ENCODE measurements at regions not wholly inside any gene's neighbourhood (a gene's known extent, or its start where the extent isn't known, plus 50 kb on each side); places are given as distances from the start of the nearest gene placed in this dataset.
"Not testable (repeated sequence)": the region's sequence is repeated elsewhere in the genome, so short reads cannot be mapped to it uniquely, and the experiment has no call there.

DNA sequence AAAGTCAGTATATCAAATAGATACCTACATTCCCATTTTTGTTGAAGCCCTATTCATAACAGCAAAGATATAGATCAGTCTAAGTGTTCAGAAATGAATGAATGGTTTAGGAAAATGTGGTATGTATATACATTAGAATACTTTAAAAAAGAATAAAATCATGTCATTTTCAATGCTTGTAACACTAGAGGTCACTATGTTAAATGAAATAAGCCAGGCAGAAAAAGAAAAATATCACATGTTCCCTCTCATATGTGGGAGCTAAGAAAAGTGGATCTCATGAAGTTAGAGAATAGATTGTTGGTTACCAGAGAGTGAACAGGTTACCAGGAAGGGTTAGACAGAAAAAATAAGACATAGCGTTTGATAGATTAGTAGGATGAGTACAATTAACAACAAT lies 1111.0 kb upstream of the SLC39A10 start:
- intact Hi-C loops (cut with DNase I): no loop called here

DNA sequence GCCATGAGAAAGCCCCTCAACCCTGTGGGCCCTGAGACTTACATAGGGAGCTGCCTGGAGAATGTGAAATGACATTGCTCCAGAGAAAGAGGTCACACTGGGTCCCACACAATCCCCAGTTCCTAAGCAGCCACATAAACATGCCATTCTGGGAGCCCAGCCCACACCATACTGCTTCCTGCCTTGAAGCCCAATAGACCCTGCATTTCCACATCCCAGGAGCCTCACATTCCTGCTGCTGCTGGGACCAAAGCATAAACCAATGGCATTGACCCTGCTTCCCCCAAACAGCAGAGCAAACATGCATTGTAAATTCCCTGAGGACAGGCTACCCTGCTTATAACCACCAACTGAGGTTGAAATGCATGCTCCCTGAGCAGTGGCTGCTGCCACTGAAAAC lies 1117.6 kb upstream of the SLC39A10 start:
- intact Hi-C loops (cut with DNase I): no loop called here
- DNase-seq (no peak), ATAC-seq (ENCODE audit: poor library complexity) (no peak)

More for the DNA sequence above, 1111.0 kb upstream of the SLC39A10 start:
- ATAC-seq (ENCODE audit: poor library complexity) (no peak), DNase-seq (no peak)

DNA sequence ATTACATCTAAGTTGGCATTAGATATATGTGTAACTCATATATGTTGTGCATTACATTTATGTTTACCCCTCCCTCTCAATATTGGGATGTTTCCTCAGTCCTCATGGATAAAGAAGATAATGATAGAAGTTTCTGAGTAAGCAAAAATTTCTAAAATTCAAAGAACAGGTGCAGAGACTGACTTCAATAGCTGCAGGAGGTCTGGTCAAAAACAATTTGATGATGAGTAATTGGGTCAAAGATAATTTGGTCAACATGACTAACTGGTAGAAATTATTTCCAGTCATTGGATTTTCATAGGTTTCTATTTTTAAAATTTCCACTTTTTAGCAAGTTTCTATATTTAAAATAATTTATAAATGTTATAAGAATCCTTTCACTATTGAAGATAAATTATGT lies 1130.9 kb upstream of the SLC39A10 start:
- DNase-seq: no peak
- intact Hi-C loops (cut with DNase I): no loop called here
- ATAC-seq (ENCODE audit: poor library complexity): no peak

DNA sequence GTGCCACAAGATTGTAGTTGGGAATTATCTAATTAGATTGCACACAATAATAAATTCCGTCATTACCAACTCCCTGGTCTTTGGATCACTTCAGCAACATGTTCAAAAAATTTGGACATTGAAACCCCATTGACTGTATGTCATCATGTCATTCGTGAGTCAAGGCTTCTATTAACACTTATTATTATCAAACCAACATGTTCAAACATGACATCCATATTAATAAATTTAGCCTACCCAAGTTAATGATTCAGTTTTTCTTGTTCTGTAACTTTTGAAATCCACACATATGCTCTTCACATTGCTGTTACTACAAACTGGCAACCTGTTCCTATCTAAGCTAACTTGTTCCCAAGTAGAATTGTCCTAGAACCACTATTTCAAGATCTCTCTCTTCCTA lies 1142.7 kb upstream of the SLC39A10 start:
- ATAC-seq (ENCODE audit: poor library complexity) (no peak), DNase-seq (no peak)
- intact Hi-C loops (cut with DNase I): no loop called here

DNA sequence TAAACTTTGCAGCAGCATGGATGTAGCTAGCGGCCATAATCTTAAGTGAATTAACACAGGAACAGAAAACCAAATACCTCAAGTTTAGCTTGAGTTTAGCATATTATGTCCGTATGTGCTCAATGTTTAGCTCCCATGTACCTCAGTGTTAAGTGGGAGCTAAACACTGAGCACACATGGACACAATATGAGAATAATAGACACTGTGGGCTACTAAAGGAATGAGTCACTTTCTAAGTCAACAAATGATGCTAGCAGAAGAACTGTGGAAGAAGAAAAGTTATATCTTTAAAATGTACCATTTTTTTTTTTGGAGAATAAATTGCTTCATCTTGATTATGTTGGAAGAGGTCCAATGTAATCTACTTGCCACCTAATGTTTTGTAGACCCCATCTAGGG lies 1146.0 kb upstream of the SLC39A10 start:
- ATAC-seq (ENCODE audit: poor library complexity); DNase-seq; intact Hi-C loops (cut with DNase I): not testable (repeated sequence)

DNA sequence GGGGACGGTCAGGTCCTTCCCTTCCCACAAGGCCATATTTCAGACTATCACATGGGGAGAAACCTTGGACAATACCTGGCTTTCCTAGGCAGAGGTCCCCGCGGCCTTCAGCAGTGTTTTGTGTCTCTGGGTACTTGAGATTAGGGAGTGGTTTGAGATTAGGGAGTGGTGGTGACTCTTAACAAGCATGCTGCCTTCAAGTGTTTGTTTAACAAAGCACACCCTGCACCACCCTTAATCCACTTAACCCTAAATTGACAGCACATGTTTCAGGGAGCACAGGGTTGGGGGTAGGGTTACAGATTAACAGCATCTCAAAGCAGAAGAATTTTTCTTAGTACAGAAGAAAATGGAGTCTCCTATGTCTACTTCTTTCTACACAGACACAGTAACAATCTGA lies 1152.2 kb upstream of the SLC39A10 start:
- intact Hi-C loops (cut with DNase I); DNase-seq; ATAC-seq (ENCODE audit: poor library complexity): not testable (repeated sequence)

DNA sequence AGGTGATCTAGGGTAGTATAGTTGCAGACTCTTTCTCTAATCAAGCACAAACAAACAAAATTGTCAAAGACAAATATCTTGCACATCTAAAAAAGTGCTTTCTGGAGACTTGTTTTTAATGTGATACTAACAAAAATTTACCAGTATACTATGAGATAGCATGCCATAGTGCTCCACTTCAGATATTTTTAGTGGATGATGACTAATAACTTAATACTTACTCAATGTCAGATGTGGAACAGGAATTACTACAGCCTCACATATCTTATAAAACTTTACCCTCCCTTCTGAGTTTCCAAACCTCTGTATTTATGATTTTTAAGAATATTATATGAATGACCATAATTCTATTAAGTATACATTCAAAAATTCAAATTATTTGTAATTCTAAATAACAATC lies 1162.0 kb upstream of the SLC39A10 start:
- intact Hi-C loops (cut with DNase I): no loop called here
- DNase-seq (no peak), ATAC-seq (ENCODE audit: poor library complexity) (no peak)

DNA sequence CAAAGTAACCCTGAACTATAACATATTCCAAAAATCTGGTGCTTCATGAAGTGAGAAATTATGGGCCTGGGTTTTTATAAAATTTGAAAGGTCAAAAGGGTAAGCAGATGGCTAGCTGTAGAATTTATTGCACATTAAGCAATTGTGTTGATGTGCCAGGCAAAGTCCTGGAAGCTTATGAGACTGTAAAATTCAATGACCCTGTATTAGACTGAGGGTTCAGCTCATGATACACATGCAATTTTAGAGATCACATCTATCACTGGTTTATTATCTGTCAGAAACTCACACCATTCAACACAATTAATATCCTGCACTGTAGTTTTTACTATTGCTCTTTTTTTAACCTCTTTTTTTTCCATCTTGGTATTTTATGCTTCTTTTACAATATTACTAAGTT lies 1162.6 kb upstream of the SLC39A10 start:
- ATAC-seq (ENCODE audit: poor library complexity) (no peak), DNase-seq (no peak)
- intact Hi-C loops (cut with DNase I): no loop called here

DNA sequence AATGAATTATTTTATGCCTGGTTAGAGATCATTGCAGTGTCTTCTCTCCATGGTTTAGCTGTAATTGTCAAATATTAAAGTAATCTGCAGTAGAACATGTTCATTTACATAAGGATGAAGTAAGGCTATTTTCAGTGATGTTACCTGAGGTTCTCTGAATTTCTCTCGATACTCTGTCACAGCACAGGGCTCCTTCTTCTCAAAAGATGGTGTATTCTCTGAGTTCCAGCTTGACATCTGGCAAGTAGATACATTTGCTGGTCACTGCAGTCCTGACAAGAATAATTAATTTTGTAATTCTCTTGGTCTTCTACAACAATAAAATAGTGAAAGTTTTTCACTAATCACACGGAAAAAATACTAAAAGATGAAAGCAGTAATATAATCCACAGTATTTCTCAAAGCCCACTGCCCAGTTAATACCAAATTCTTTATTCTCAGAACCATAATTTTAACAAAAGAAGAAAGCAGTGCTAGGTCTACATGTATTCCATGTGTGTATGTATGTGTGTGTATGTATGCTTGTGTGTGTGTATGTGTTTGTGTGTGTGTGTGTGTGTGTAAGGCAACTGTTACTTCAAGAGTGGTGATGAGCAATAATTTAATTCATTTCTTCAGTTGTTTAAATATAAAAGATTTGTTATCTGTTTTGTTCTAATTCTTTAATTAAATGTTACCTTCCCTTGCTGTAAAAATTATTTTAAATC lies 1165.5 kb upstream of the SLC39A10 start:
- ATAC-seq (ENCODE audit: poor library complexity): no peak

DNA sequence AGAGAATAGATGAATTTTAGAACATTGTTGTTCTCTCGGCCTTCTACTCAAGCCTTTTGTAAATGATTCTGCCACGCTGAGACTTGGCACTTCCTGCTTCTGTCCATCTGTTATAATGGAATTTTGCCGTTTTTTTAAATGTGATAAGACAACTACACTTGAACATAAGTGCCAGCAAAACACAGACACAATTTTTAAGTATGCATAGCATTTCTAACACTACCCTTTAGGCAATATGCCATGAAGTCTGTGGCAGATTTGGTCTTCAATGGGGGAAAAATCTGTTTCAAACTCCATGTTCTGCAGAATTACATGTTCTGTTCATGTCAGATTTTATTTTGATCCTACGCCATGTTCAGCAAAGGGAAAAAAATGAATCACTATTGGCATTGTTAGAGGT lies 1170.7 kb upstream of the SLC39A10 start:
- intact Hi-C loops (cut with DNase I): no loop called here
- no peak for ATAC-seq (ENCODE audit: poor library complexity)
- no peak for DNase-seq

More for the DNA sequence above, 1165.5 kb upstream of the SLC39A10 start:
- intact Hi-C loops (cut with DNase I): no loop called here
- no peak for DNase-seq

DNA sequence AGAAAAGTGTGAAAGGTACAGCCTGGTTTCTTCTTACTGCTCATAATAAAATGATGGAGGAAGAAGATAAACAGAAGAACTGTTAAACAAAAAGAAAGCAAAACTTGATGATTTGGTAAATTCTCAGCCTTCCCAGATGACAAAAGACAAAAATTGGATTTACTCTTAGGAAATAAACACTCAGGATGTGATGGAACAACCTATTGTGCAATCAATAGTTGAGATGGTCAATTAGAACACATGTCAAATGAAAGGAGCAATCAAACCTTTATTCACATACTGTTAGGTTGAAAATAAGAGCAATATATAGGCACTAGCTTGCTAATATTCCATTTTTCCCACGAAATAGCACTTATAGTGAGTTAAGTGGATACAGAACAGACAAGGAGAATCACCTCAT lies 1174.0 kb upstream of the SLC39A10 start:
- intact Hi-C loops (cut with DNase I): no loop called here
- ATAC-seq (ENCODE audit: poor library complexity) (no peak), DNase-seq (no peak)

DNA sequence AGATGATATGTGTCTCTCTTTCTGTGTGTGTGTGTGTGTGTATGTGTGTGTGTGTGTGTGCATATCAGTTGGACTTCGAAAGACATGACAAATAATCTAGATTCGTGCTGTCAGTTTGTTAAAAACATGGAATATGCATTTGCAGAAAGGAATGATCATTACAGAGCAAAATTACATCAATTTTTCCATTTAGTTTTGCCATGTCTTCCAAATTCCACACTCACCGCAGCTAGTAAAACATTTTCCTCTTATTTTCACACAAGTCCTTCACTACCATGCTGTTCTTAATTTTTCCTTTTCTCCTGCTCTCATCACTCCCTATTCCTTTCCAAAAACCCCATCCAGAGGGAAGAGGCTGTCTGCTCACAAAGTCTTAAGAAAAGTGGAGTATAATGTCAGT lies 1191.4 kb upstream of the SLC39A10 start:
- intact Hi-C loops (cut with DNase I): no loop called here
- no peak for DNase-seq
- no peak for ATAC-seq (ENCODE audit: poor library complexity)

DNA sequence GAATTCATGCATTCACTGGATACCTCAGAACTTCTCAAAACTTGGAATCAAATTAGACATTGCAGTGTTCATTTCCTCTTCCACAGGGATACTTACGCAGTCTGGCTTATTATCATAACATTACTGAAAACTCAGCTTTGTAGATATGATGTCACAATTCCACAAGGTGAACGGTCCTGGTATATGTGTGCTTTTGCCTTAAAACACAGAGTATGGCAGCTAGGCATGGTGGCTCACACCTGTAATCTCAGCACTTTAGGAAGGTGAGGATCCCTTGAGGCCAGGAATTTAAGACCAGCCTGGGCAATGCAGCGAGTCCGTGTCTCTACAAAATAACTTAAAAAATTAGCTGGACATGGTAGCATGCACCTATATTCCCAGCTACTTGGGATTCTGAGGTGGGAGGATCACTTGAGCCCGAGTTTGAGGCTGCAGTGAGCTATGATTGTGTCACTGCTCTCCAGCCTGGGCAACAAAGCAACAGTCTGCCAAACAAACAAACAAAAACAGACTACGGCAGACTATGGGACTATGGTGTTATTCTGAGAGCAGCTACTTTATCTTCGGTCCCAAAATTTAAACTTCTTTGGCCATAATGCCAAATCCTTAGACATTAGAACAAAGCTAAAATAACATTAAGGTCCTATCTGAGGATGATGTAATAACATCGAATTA lies 1191.9 kb upstream of the SLC39A10 start:
- no peak for ATAC-seq (ENCODE audit: poor library complexity)
- DNase-seq: no peak
- intact Hi-C loops (cut with DNase I): no loop called here

DNA sequence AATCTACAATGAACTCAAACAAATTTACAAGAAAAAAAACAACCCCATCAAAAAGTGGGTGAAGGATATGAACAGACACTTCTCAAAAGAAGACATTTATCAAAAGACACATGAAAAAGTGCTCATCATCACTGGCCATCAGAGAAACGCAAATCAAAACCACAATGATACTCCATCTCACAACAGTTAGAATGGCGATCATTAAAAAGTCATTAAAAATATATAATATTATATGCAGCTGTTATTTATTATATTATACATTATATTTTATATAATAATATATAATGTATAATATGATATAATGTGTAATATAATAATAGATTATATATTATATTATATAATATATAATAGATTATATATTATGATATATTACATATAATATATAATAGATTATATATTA lies 1194.1 kb upstream of the SLC39A10 start:
- intact Hi-C loops (cut with DNase I); ATAC-seq (ENCODE audit: poor library complexity); DNase-seq: not testable (repeated sequence)

DNA sequence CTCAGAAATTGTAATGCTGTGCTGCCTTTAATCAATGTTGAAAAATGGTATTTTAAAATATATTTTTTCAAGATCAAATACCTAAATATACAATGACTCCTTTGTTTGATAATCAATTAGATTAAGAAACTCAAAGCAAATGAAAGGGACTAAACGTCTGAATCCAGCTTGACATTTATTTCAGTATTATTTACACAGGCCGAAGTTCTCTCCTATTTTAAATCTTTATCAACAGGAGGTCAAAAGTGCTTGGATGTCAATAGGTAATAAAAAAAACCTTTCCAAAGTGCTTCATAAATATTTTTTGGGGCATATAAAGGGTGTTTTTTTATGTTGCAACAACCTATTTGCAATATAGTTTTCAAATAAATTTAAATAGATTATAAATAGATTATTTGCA lies 1201.7 kb upstream of the SLC39A10 start:
- intact Hi-C loops (cut with DNase I): no loop called here

DNA sequence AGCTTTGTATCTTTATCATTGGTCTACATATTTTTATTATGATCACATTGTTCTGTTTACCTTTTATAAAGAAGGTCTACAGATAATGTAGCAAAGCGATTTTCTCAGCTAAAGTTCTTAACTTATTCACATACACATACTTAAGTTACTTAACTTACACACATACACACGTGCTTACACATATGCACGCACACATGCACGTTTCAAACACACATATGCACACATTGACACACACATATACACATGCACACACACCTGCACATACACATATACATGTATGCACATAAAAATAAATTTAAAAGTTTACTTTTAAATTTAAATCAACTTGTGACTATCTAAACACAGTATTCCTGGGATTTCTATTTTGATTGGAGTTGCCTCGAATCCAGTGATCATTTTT lies 1204.5 kb upstream of the SLC39A10 start:
- intact Hi-C loops (cut with DNase I): no loop called here
- DNase-seq (no peak), ATAC-seq (ENCODE audit: poor library complexity) (no peak)

More for the DNA sequence above, 1201.7 kb upstream of the SLC39A10 start:
- ATAC-seq (ENCODE audit: poor library complexity) (no peak), DNase-seq (no peak)

DNA sequence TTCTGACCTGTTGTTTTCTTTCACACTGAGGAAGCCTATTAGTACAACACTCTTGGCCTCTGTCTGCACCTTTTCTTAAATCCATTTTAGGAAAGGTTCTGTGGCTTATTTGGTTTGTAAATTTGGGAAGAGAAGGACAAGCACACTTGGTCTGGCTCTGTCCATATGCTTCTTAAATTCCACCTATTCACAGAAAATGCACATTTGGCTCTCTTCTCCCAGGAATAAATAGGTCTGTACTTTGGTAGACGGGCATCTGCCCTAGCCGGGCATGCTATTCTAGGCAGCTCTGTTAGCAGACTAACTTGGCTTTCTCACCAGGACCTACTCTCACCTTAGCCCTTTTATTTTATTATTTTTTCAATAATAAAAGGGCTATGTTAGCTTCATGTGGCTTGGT lies 1211.8 kb upstream of the SLC39A10 start:
- intact Hi-C loops (cut with DNase I): no loop called here
- no peak for ATAC-seq (ENCODE audit: poor library complexity)
- no peak for DNase-seq

DNA sequence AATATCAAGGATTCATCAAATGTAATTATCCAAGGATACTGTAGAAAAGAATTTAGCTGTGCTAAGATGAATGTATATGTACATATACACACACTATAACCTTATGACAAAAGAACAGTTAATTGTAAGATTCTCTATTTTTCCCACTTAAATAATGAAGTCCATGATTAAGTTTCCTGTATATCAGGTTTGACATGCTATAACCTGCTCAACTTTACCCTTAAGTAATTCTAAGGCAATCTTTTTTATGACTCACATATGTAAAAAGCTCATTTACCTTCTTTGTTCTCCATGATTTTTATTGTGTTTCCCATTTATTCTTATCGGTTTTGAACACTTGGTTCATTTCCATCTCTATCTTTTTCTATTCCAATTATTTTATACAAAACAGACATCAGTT lies 1213.1 kb upstream of the SLC39A10 start:
- intact Hi-C loops (cut with DNase I): no loop called here
- DNase-seq (no peak), ATAC-seq (ENCODE audit: poor library complexity) (no peak)

DNA sequence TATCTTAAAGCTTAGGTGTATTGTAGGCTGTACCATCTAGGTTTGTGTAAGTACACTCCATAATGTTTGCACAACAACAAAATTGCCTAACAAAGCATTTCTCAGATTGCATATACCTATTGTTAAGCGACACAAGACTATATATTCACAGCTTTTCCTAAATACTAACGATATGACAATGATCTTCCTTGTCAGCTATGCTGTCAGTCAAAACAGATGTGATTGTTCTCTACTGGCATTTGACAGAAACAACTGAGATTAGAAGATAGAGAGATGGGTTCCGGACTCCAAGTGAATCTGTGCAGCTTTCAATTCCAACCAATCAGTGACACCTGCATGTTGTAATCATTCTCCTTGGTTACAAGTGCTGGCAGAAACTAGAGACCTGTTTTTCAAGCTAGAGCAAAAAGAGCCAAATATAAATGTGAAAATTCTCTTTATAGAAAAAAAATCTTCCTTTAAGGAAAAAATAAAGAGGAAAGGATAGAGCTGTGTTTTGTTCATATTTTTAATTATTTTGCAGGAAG lies 1232.3 kb upstream of the SLC39A10 start:
- ATAC-seq (ENCODE audit: poor library complexity): no peak
- no peak for DNase-seq
- intact Hi-C loops (cut with DNase I): no loop called here

DNA sequence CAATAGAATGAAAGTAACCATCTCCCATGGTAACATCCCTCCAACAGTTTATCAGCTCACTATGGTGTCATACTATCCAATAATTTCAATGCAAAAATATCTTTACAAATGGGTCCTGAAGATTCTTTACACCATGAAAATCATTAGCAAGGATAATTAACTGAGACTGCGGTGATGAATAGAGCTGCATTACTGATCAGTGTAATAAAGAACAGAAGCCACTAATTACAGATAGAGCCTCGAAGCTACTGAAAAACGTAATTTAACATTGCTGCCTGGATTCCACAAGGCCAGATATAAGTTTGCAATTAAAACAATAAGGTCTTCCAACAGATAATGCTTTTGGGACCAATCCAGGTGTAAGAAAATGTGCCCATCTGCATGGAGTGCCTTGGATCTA lies 1245.8 kb upstream of the SLC39A10 start:
- DNase-seq: no peak
- ATAC-seq (ENCODE audit: poor library complexity): no peak
- intact Hi-C loops (cut with DNase I): no loop called here
